ENCODE measurements at regions not wholly inside any gene's neighbourhood (a gene's known extent, or its start where the extent isn't known, plus 50 kb on each side); places are given as distances from the start of the nearest gene placed in this dataset.

- no peak for TF ChIP-seq EZH2 (IDR thresholded peaks at IDR 0.05; ENCODE audit: borderline replicate concordance)
- TF ChIP-seq, protein P1, sequence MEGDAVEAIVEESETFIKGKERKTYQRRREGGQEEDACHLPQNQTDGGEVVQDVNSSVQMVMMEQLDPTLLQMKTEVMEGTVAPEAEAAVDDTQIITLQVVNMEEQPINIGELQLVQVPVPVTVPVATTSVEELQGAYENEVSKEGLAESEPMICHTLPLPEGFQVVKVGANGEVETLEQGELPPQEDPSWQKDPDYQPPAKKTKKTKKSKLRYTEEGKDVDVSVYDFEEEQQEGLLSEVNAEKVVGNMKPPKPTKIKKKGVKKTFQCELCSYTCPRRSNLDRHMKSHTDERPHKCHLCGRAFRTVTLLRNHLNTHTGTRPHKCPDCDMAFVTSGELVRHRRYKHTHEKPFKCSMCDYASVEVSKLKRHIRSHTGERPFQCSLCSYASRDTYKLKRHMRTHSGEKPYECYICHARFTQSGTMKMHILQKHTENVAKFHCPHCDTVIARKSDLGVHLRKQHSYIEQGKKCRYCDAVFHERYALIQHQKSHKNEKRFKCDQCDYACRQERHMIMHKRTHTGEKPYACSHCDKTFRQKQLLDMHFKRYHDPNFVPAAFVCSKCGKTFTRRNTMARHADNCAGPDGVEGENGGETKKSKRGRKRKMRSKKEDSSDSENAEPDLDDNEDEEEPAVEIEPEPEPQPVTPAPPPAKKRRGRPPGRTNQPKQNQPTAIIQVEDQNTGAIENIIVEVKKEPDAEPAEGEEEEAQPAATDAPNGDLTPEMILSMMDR (IDR thresholded peaks at IDR 0.05; ENCODE audit: poor library complexity) = no peak
These were observed 92.8 kb upstream of the CDH2 start for GRCh38 chr18:28269750-28270149.

Measured in hepatocyte (in vitro differentiated cells).